Large intestine (tissue), 3 donors: ENCODE measurements at regions not wholly inside any gene's neighbourhood (a gene's known extent, or its start where the extent isn't known, plus 50 kb on each side); places are given as distances from the start of the nearest gene placed in this dataset.

ENCODE experiments used
- DNase-seq, 2 donors: peaks; one replicate each; pipeline versions ENCODE4 v3.0.0 to v3.0.0-alpha.2; 2013
- H3K27ac ChIP-seq: one replicate; pipeline ENCODE4 v1.5.1; 2013; ENCODE audit warnings: low read length
- H3K27me3 ChIP-seq: 2 replicates; pipeline ENCODE4 v1.6.1; 2013; ENCODE audit warnings: low read length; ENCODE audit not compliant: control insufficient read depth, insufficient read depth
- H3K36me3 ChIP-seq: 2 replicates; pipeline ENCODE4 v1.6.1; 2013; ENCODE audit warnings: low read length; ENCODE audit not compliant: control insufficient read depth, insufficient read depth
- H3K4me1 ChIP-seq: one replicate; pipeline ENCODE4 v1.6.1; 2013; ENCODE audit warnings: low read length; ENCODE audit not compliant: control insufficient read depth, insufficient read depth
- H3K4me3 ChIP-seq: one replicate; pipeline ENCODE4 v1.5.1; 2013; ENCODE audit warnings: low read length
- H3K9me3 ChIP-seq: one replicate; pipeline ENCODE4 v1.6.1; 2013; ENCODE audit warnings: mild to moderate bottlenecking, low read depth, low read length, moderate library complexity; ENCODE audit not compliant: control insufficient read depth
- WGBS: methylation state at CpG from one replicate; pipeline ENCODE4 v1.1.5; 2013; ENCODE audit warnings: low lambda C conversion rate; ENCODE audit not compliant: insufficient coverage; 5-methylcytosine and 5-hydroxymethylcytosine counted together

DNA sequence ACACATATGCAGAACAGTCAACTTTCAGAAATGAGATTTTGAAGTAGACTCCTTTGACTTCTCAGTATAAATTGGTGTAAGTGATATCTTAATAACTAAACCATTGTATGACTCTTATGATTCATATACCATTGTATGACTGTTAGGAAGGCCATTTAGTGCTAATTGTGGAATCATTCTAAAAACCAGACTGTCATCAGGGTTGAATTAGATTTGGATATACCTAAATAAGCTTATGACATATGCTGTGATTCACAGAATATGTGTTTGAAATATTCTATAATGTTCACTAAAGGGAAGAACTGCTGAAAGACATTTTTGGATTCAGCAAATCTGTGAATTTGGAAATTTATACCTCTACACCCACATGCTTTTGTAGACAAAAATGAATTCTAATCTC, 438.1 kb downstream of the MDFIC start:
- H3K27ac ChIP-seq = no peak overlapping the region
- no peaks in the 10 kb centered on the region for H3K36me3 ChIP-seq
- H3K9me3 ChIP-seq = no peaks in the 10 kb centered on the region
- H3K4me1 ChIP-seq = no peaks in the 10 kb centered on the region
- no peaks in the 10 kb centered on the region for H3K27me3 ChIP-seq
- DNase-seq = no peak
- no peak overlapping the region for H3K4me3 ChIP-seq

DNA sequence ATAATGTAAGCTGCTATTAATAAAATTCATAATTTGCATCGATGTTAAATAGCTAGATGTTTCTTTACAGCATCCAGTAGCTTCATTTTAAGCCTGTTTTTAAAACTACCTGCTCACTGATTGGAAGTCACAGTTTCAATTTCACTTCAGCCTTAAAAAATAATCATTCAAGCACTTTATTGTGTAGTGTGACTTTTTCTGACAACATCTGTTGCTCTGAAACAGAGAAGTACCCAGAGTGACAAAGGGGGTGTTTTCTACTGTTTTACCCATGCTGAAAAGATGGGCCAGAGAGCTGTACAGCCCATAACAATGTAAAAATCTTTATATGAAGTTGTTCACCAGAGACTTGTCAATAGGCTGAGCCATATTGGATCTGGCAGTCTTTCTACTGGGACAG, 437.2 kb downstream of the MDFIC start:
- no peak overlapping the region for H3K27ac ChIP-seq
- H3K27me3 ChIP-seq = no peaks in the 10 kb centered on the region
- 100% methylated on average over 1 of the region's 1 CpG for WGBS
- no peak overlapping the region for H3K4me3 ChIP-seq
- H3K9me3 ChIP-seq = no peaks in the 10 kb centered on the region
- no peak for DNase-seq
- H3K36me3 ChIP-seq = no peaks in the 10 kb centered on the region
- H3K4me1 ChIP-seq = no peaks in the 10 kb centered on the region

DNA sequence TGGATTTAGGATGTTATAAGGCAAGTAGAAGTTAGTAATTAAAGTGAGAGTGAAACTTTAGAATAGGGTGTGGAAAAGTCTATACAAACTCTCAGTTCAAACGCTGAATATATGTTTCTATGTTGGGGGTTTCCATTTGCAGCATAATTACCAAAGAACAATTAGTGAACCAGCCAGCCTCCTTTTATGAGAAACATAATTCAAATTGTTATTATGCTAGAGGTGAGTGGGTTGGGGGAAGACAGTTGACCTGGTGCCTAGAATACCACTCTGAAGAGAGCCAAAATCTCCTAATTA, 435.8 kb downstream of the MDFIC start:
- H3K36me3 ChIP-seq = no peaks in the 10 kb centered on the region
- H3K27me3 ChIP-seq = no peaks in the 10 kb centered on the region
- no CpG with 5 or more reads among the region's 1 CpG for WGBS
- H3K4me3 ChIP-seq = no peak overlapping the region
- H3K27ac ChIP-seq = no peak overlapping the region
- H3K4me1 ChIP-seq = no peaks in the 10 kb centered on the region
- DNase-seq = no peak
- no peaks in the 10 kb centered on the region for H3K9me3 ChIP-seq

DNA sequence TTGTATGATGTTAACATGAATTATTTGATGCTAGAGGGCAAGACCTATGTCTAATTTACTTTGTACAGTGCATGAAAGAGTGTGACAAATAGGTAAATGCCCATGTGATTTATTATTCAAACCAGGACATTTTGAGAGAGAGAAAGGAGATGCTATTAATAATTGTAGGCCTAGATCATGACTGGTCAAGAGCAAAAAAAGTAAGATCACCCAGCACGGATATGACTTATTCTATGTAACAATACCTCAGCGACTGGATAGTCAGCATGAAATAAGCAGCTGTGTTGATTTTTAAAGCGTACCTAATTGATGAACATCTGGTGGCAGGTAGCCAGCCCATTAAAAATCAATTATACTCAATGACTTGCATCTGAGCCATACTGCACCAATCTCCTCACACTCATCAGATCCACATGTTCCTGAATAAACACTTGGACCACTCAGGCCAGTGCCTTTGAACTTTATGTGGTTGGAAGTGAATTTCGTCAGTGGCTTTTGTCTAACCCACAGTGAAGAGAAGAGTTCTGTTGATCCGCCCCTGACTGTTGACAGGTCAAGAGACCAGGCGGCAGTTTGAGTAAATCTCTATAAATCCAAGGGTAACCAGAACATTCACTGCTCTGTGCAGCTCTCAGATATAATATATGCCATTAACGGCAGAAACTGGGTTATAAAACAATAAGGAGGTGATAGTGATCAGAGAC, 435.3 kb downstream of the MDFIC start:
- Histone ChIP-seq H3K27ac (no peak overlapping the region), H3K4me3 (no peak overlapping the region), H3K27me3 (no peaks in the 10 kb centered on the region), H3K4me1 (no peaks in the 10 kb centered on the region), H3K9me3 (no peaks in the 10 kb centered on the region), H3K36me3 (no peaks in the 10 kb centered on the region)
- WGBS = no CpG with 5 or more reads among the region's 7 CpGs
- no peak for DNase-seq

DNA sequence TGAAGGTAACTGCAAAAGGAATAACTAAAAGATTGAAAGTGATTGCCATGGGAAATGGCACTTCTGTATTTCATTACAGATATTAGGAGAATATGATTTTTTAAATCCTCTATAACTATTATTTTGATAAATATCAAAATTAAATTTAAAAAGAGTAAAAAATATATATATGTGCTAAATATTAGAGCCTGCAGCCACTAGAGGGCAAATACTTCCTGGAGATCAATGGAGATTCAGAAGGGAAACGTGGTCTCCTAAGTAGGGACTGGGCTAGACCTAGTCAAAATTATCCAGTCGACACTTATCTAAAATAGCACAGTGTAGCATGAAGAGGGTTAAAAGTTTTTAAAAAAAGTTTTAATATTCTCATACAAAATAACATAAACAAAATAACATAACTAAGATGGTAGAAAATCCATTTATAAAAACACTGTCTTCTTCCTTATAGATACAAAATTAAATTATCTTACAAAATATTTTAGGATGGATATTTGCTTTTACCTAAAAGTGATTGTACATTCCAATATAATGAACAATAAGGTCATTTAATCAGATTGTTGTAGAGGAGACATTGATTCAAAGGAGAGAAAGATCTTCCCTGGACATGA, 434.3 kb downstream of the MDFIC start:
- no peak overlapping the region for H3K4me3 ChIP-seq
- 40% methylated on average over 1 of the region's 2 CpGs for WGBS
- DNase-seq = no peak
- H3K27me3 ChIP-seq = no peaks in the 10 kb centered on the region
- no peak overlapping the region for H3K27ac ChIP-seq
- no peaks in the 10 kb centered on the region for H3K4me1 ChIP-seq
- H3K9me3 ChIP-seq = no peaks in the 10 kb centered on the region
- H3K36me3 ChIP-seq = no peaks in the 10 kb centered on the region

DNA sequence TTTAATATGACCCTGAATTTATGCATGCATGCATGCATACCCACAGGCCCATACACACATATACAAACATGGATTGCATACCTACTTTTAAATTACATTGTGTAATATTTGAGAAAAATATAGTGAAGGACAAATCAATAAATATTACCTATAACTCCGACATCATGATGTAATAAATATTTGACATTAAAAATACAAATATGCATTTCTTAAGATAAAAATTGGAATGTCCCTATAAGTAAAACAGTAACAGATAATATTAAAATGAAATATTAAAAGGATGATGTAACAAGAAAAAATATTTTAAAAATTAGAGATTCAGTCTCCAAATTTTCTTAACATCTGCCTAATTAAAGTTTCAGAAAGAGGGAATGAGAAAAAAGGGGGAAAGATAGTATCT, 433.0 kb downstream of the MDFIC start:
- H3K9me3 ChIP-seq = no peaks in the 10 kb centered on the region
- no peak for DNase-seq
- H3K27me3 ChIP-seq = no peaks in the 10 kb centered on the region
- no peaks in the 10 kb centered on the region for H3K36me3 ChIP-seq
- WGBS = 80% methylated on average over 1 of the region's 1 CpG
- H3K4me3 ChIP-seq = no peak overlapping the region
- no peaks in the 10 kb centered on the region for H3K4me1 ChIP-seq
- H3K27ac ChIP-seq = no peak overlapping the region

DNA sequence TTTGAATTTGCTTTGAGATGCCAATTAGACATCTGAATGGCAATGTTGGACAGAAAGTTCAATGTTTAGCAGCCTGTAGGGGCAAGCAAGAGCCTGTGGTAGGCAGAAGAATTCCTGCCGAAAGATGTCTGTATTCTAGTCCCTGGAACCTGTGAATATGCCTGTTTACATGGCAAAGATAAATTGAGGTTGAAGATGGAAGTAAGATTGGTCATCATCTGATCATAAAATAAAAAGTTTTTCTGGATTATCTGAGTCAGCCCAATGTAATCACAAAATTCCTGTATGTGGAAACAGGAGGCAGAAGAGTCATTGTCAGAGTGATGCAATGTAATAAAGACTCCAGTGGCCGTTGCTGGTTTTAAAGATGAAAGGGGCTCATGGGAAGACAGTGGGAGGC, 430.5 kb downstream of the MDFIC start:
- Histone ChIP-seq H3K36me3 (no peaks in the 10 kb centered on the region), H3K4me3 (no peak overlapping the region), H3K4me1 (no peaks in the 10 kb centered on the region), H3K27me3 (no peaks in the 10 kb centered on the region), H3K27ac (no peak overlapping the region), H3K9me3 (no peaks in the 10 kb centered on the region)
- WGBS = 69% methylated on average over 2 of the region's 2 CpGs
- DNase-seq = no peak

DNA sequence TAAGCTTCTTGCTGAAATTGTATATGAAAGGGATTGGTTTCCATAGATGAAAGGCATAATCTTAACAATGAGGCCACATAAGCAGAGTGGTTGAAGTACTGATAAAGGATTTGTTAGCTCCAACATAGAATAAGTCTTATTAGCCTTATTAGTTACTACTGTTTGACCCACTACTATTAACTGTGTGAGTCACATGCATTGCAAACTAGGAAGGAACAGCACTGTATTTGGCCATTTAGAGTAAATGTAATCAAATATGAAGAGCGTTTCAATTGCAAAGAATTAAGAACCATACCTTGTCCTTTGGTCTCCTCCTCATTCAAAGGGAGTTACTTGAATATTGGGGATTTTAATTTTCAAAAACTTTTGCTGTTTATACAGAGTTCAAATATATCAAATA, 428.9 kb downstream of the MDFIC start:
- Histone ChIP-seq H3K4me3 (no peak overlapping the region), H3K36me3 (no peaks in the 10 kb centered on the region), H3K27ac (no peak overlapping the region), H3K9me3 (no peaks in the 10 kb centered on the region), H3K27me3 (no peaks in the 10 kb centered on the region), H3K4me1 (no peaks in the 10 kb centered on the region)
- DNase-seq = no peak
- WGBS = no CpG with 5 or more reads among the region's 1 CpG

DNA sequence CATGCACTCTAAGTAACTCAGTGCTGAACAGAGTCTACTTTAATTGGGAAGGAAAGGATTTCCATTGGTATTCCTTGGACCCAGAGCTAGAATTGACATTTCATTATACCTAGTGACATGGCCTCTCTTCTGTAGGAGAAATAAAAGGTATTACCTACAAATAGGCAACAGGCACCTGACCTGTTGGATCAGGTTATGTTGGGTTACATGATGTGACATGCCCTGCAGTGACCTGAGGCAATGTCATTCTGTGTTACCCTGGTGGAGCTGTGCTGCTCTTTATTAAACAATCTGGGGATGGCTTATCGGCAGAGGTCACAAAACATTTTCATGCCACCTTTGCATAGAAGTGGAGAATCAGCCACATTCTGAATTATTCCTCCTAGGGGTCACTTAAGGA, 427.7 kb downstream of the MDFIC start:
- Histone ChIP-seq H3K27ac (no peak overlapping the region), H3K4me1 (no peaks in the 10 kb centered on the region), H3K4me3 (no peak overlapping the region), H3K27me3 (no peaks in the 10 kb centered on the region), H3K9me3 (no peaks in the 10 kb centered on the region), H3K36me3 (no peaks in the 10 kb centered on the region)
- no peak for DNase-seq
- no CpG with 5 or more reads among the region's 1 CpG for WGBS

DNA sequence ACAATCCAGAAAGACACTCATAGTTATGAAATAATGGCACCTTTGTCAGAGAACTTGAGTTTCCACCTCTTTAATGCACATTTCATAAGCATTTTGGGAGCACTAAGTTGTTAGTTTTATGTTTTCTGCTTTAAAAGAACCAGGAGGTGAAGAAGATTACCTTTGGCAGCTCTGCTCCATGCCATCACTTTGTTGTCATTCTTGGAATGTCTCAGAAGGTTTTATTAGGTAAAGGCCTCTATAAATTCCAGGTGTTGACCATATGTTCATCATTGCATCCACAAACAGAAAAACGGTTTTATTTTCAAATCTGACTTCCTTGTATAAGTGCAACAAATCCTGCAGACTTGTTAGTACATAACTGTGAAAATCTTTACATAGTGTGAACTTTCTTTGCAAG, 424.8 kb downstream of the MDFIC start:
- Histone ChIP-seq H3K27ac (no peak overlapping the region), H3K27me3 (no peaks in the 10 kb centered on the region), H3K36me3 (no peaks in the 10 kb centered on the region), H3K4me1 (no peaks in the 10 kb centered on the region), H3K9me3 (no peaks in the 10 kb centered on the region), H3K4me3 (no peak overlapping the region)
- DNase-seq = no peak
- no CpG with 5 or more reads among the region's 1 CpG for WGBS

DNA sequence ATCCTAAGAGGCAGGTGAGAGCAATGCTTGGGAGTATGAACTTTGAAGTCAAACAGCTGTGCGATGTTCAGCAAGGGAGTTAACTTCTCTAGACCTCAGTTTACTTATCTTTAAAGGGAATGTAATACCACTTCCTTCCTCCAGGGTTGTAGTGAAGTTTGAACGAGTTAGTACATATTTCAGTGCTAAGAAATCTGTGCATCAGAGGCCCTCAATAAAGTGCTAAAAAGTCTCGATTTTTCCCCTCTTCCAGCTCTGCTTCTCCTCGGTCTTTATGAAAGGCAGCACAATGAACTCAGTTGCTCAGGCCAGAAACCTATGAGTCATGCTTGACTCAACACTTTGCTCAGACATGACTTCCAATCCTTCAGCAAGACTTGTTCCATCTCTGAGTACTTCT, 418.9 kb downstream of the MDFIC start:
- 100% methylated on average over 1 of the region's 4 CpGs for WGBS

More for the DNA sequence above, 418.9 kb downstream of the MDFIC start:
- Histone ChIP-seq H3K36me3 (no peaks in the 10 kb centered on the region), H3K9me3 (no peaks in the 10 kb centered on the region), H3K27me3 (no peaks in the 10 kb centered on the region), H3K4me3 (no peak overlapping the region), H3K4me1 (no peaks in the 10 kb centered on the region), H3K27ac (no peak overlapping the region)
- no peak for DNase-seq
